Fibroblast of lung (primary cell): ENCODE measurements at regions not wholly inside any gene's neighbourhood (a gene's known extent, or its start where the extent isn't known, plus 50 kb on each side); places are given as distances from the start of the nearest gene placed in this dataset.
"Not testable (repeated sequence)": the region's sequence is repeated elsewhere in the genome, so short reads cannot be mapped to it uniquely, and the experiment has no call there.

ENCODE experiments used
- EZH2 ChIP-seq: IDR thresholded peaks from 2 replicates; pipeline ENCODE4 v1.5.1; 2012; ENCODE audit warnings: low read length, control low read depth, mild to moderate bottlenecking; ENCODE audit errors: missing control alignments
- TF ChIP-seq, protein P1 (sequence below), 2 donors: IDR thresholded peaks in 1 of 2; conservative IDR thresholded peaks in 1 of 2; 1 replicate in 1 of 2; 2 replicates in 1 of 2; pipeline ENCODE4 v1.5.1; 2011 to 2012; ENCODE audit warnings: low read length in 2 of 2, control low read depth in 1 of 2, inconsistent platforms in 1 of 2, low read depth in 1 of 2, mild to moderate bottlenecking in 1 of 2

DNA sequence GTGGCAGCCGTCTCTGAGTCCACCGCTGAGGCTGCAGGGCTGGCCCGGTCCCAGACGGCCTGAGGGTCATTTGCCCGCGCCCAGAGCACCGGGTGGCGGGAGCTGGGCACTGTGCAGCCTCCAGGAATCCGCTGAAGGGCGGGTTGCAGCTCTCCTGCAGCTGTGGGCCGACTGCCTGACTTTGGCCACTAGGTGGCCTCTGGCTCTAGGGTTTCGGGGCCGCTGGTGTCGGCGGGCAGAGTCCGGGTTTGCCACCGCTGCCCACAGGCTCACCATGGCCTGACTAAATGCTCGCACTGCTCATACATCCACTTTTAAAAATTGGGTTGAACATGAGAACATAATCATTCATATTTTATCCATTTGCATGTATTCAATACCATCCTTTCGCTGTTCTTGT lies 87.7 kb downstream of the POTEH start:
- TF ChIP-seq, protein P1, sequence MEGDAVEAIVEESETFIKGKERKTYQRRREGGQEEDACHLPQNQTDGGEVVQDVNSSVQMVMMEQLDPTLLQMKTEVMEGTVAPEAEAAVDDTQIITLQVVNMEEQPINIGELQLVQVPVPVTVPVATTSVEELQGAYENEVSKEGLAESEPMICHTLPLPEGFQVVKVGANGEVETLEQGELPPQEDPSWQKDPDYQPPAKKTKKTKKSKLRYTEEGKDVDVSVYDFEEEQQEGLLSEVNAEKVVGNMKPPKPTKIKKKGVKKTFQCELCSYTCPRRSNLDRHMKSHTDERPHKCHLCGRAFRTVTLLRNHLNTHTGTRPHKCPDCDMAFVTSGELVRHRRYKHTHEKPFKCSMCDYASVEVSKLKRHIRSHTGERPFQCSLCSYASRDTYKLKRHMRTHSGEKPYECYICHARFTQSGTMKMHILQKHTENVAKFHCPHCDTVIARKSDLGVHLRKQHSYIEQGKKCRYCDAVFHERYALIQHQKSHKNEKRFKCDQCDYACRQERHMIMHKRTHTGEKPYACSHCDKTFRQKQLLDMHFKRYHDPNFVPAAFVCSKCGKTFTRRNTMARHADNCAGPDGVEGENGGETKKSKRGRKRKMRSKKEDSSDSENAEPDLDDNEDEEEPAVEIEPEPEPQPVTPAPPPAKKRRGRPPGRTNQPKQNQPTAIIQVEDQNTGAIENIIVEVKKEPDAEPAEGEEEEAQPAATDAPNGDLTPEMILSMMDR (conservative IDR thresholded peaks at IDR 0.05 in 1 of 2, IDR thresholded peaks at IDR 0.05 in 1 of 2; ENCODE audit: low read depth in 1 of 2, low read length in 2 of 2) = not testable (repeated sequence)
- not testable (repeated sequence) for TF ChIP-seq EZH2
